ENCODE measurements at regions not wholly inside any gene's neighbourhood (a gene's known extent, or its start where the extent isn't known, plus 50 kb on each side); places are given as distances from the start of the nearest gene placed in this dataset.

DNA sequence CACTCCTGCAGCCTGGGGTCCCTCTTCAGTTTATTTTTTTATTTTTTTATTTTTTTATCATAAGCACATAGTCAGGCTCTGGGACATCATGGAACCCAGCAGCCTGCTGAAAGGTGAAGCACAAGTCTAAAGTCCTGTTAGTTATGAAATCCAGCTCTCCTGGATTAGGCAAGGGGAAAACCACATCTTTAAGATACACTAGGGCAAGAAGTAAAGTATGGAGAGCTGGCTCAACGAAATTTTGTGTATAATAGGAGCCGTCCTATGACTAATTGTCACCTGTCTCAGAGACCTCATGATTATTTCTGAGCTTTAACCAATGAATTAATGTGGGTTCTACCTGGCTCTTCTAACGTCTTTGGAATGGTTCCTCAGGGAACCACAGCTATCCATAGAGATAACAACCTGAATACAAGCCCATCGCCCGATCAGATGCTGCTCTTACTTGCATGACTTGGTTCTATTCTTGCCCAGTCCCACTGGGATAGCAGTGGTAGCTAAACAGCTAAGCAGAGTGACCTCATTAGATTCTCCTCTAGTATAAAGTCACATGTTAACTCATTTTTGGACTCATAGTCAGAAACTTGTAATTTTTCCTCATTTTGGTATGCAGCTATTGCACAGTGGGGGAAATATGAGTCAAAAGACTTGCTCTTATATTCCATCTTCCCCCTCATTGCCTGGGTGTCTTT is 122.7 kb downstream of the LMO4 start:
- WGBS: 82% methylated on average over 5 of the region's 5 CpGs
- TF ChIP-seq POLR2AphosphoS5 (IDR thresholded peaks at IDR 0.05): no peak
- TF ChIP-seq, protein P1, sequence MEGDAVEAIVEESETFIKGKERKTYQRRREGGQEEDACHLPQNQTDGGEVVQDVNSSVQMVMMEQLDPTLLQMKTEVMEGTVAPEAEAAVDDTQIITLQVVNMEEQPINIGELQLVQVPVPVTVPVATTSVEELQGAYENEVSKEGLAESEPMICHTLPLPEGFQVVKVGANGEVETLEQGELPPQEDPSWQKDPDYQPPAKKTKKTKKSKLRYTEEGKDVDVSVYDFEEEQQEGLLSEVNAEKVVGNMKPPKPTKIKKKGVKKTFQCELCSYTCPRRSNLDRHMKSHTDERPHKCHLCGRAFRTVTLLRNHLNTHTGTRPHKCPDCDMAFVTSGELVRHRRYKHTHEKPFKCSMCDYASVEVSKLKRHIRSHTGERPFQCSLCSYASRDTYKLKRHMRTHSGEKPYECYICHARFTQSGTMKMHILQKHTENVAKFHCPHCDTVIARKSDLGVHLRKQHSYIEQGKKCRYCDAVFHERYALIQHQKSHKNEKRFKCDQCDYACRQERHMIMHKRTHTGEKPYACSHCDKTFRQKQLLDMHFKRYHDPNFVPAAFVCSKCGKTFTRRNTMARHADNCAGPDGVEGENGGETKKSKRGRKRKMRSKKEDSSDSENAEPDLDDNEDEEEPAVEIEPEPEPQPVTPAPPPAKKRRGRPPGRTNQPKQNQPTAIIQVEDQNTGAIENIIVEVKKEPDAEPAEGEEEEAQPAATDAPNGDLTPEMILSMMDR (IDR thresholded peaks at IDR 0.05): no peak
- no peak for TF ChIP-seq POLR2A (IDR thresholded peaks at IDR 0.05)
- TF ChIP-seq EP300 (IDR thresholded peaks at IDR 0.05): no peak
- Histone ChIP-seq H3K27me3 (no peaks in the 10 kb centered on the region), H3K9me3 (no peaks in the 10 kb centered on the region), H3K36me3 (no peaks in the 10 kb centered on the region), H3K4me3 (no peak overlapping the region), H3K4me1 (peaks cover 25% of the 10 kb centered on the region), H3K27ac (no peak overlapping the region)
- no peak for DNase-seq (ENCODE audit: low spot score in 2 of 2)

GRCh38 chr1:87452648-87453047 is 124.0 kb downstream of the LMO4 start:
- TF ChIP-seq, protein P1 (IDR thresholded peaks at IDR 0.05): no peak
- TF ChIP-seq EP300 (IDR thresholded peaks at IDR 0.05): no peak
- TF ChIP-seq POLR2AphosphoS5 (IDR thresholded peaks at IDR 0.05): no peak
- TF ChIP-seq POLR2A (IDR thresholded peaks at IDR 0.05): no peak
- H3K9me3 ChIP-seq: no peaks in the 10 kb centered on the region
- peaks cover 25% of the 10 kb centered on the region for H3K4me1 ChIP-seq
- no peak overlapping the region for H3K4me3 ChIP-seq
- no peaks in the 10 kb centered on the region for H3K36me3 ChIP-seq
- no peaks in the 10 kb centered on the region for H3K27me3 ChIP-seq
- no peak for DNase-seq (ENCODE audit: low spot score in 2 of 2)
- H3K27ac ChIP-seq: no peak overlapping the region

DNA sequence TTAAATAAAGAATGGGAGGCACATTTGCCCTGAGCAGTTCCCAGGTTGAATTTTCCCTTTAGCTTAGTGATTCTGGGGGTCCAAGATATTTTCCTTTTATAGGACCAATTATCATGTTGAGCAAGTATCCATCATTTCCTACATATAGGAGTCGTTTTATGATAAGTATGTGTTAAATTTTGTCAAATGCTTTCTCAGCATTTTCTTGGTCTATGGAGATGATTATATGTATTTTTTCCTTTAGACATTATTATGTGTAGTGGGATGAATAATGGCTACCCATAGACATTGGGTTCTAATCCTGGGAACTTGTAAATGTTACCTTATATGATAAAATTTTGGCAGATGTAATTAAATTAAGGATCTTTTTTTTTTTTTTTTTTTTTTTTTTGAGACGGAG is 128.7 kb downstream of the LMO4 start:
- H3K27me3 ChIP-seq: no peaks in the 10 kb centered on the region
- no peak for TF ChIP-seq POLR2AphosphoS5 (IDR thresholded peaks at IDR 0.05)
- no peak for TF ChIP-seq EP300 (IDR thresholded peaks at IDR 0.05)
- no peak for TF ChIP-seq POLR2A (IDR thresholded peaks at IDR 0.05)
- TF ChIP-seq, protein P1 (IDR thresholded peaks at IDR 0.05): no peak
- no peaks in the 10 kb centered on the region for H3K4me1 ChIP-seq
- H3K9me3 ChIP-seq: no peaks in the 10 kb centered on the region
- H3K4me3 ChIP-seq: no peak overlapping the region
- H3K27ac ChIP-seq: no peak overlapping the region
- 89% methylated on average over 2 of the region's 2 CpGs for WGBS
- H3K36me3 ChIP-seq: no peaks in the 10 kb centered on the region
- no peak for DNase-seq (ENCODE audit: low spot score in 2 of 2)

DNA sequence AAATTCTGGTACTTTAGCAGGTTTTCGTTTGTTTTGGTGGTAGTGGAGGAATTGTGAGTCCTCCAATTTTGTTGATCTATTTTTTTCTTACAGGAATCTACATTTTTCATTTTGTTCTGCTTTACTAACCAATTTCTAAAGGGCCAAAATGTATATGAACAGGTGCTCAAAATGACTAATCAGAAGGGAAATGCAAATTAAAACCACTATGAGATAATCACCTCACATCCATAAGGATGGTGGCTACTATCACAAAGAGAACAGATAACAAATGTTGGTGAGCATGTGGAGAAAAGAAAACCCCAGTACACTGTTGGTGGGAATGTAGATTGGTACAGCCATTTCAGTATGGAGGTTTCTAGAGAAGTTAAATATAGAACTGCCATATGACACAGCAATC is 134.2 kb downstream of the LMO4 start:
- Histone ChIP-seq H3K4me1 (no peaks in the 10 kb centered on the region), H3K9me3 (no peaks in the 10 kb centered on the region), H3K27ac (no peak overlapping the region), H3K4me3 (no peak overlapping the region), H3K27me3 (no peaks in the 10 kb centered on the region), H3K36me3 (no peaks in the 10 kb centered on the region)
- 97% methylated on average over 1 of the region's 1 CpG for WGBS
- DNase-seq (ENCODE audit: low spot score in 2 of 2): no peak
- TF ChIP-seq POLR2AphosphoS5 (IDR thresholded peaks at IDR 0.05) (no peak), EP300 (IDR thresholded peaks at IDR 0.05) (no peak), POLR2A (IDR thresholded peaks at IDR 0.05) (no peak)
- TF ChIP-seq, protein P1 (IDR thresholded peaks at IDR 0.05): no peak

DNA sequence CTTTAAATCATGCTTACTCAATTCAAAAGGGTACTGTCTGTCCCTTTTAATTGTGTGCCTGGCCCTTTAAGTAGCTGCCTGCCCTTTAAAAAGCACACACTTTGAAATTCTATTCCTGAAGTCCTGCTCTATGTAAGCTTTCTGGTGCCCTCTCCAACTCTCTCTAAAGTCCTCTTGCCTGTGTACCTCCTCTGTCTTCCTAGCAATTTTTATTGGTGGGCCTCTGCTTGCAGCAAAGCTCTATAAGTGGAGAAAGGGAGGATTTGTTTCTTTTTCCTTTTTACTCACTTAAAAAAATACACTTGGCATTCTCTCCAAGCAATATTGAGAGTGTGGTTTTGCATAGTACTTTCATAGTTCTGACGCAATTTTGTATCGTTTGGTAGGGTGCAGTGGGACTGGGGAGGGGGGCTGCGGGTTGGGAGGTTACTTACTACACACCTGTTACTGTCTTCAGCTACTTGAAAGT is 135.4 kb downstream of the LMO4 start:
- Histone ChIP-seq H3K9me3 (no peaks in the 10 kb centered on the region), H3K4me1 (no peaks in the 10 kb centered on the region), H3K4me3 (no peak overlapping the region), H3K27me3 (no peaks in the 10 kb centered on the region), H3K36me3 (no peaks in the 10 kb centered on the region), H3K27ac (no peak overlapping the region)
- WGBS: 31% methylated on average over 3 of the region's 3 CpGs
- no peak for TF ChIP-seq POLR2AphosphoS5 (IDR thresholded peaks at IDR 0.05)
- no peak for TF ChIP-seq EP300 (IDR thresholded peaks at IDR 0.05)
- no peak for TF ChIP-seq POLR2A (IDR thresholded peaks at IDR 0.05)
- TF ChIP-seq, protein P1 (IDR thresholded peaks at IDR 0.05): no peak
- DNase-seq (ENCODE audit: low spot score in 2 of 2): no peak

Measured in suprapubic skin (tissue), 4 donors.